HepG2 (cell line): ENCODE measurements at regions not wholly inside any gene's neighbourhood (a gene's known extent, or its start where the extent isn't known, plus 50 kb on each side); places are given as distances from the start of the nearest gene placed in this dataset.

ENCODE experiments used
- ATAC-seq: fragments of 200-7000 bp; cut with Tn5 transposase; 3 replicates; pipeline ENCODE4 v1.9.1; 2020; ENCODE audit warnings: mild to moderate bottlenecking, moderate library complexity
- BruUV-seq: library from RNA; stranded (reverse); fragments of 400-500 nt; replicated peaks from 2 replicates; lab custom pipeline; 2021; lab: Mats Ljungman, UMichigan
- CTCF ChIA-PET: fragments of 300-600 bp; formaldehyde crosslinking; extraction: SDS; loops from one replicate; lab custom pipeline; 2021; ENCODE audit warnings: low total read pairs, inconsistent platforms, low intra/inter-chr PET ratio; lab: Yijun Ruan, JAX
- POLR2A ChIA-PET: fragments of 350-600 bp; sonication (Branson Sonifier 250); formaldehyde crosslinking; loops from one replicate; lab custom pipeline; 2020; ENCODE audit warnings: antibody characterized with exemption, inconsistent platforms; lab: Yijun Ruan, JAX
- DNase-seq: peaks from one replicate; pipeline ENCODE4 v3.0.0-alpha.2; 2015; ENCODE audit warnings: low spot score
- FAIRE-seq: peaks from 3 replicates; lab custom pipeline; 2011; peaks lifted over from hg19 to GRCh38; lab: Jason Lieb, UNC
- H2AFZ ChIP-seq: one replicate; pipeline ENCODE4 v1.6.1; 2011; ENCODE audit warnings: low read length, inconsistent platforms
- H3K27ac ChIP-seq: fragments of 300-600 bp; 3 replicates; pipeline ENCODE4 v1.8.0; 2011; ENCODE audit warnings: mixed run types, mild to moderate bottlenecking, mixed read lengths, low read length, inconsistent platforms; ENCODE audit not compliant: insufficient read depth; ENCODE audit errors: extremely low read length
- H3K27me3 ChIP-seq, 2 experiments: fragments of 200-600 bp in 1 of 2; 2 replicates in 1 of 2; 3 replicates in 1 of 2; pipeline versions ENCODE4 v1.6.0 to v1.8.0; 2011; ENCODE audit warnings: low read length in 2 of 2, mild to moderate bottlenecking in 2 of 2, moderate library complexity in 2 of 2, inconsistent platforms in 1 of 2; ENCODE audit not compliant: insufficient read depth in 2 of 2, control insufficient read depth in 1 of 2
- H3K36me3 ChIP-seq, 2 experiments: fragments of 200-600 bp in 1 of 2; replicated peaks in 1 of 2; 2 replicates in 1 of 2; 3 replicates in 1 of 2; pipeline versions ENCODE4 v1.5.1 to v1.8.0; 2011; ENCODE audit warnings: low read length in 2 of 2, inconsistent platforms in 1 of 2; ENCODE audit not compliant: insufficient read depth in 2 of 2, control insufficient read depth in 1 of 2
- H3K4me1 ChIP-seq: 2 replicates; pipeline ENCODE4 v1.5.1; 2012; ENCODE audit warnings: low read length, inconsistent platforms; ENCODE audit not compliant: insufficient read depth
- H3K4me2 ChIP-seq: 2 replicates; pipeline ENCODE4 v1.6.0; 2011; ENCODE audit warnings: low read depth, low read length, inconsistent platforms
- H3K4me3 ChIP-seq, 3 experiments: fragments of 200-600 bp in 1 of 3; sonication (generic), shearing (Covaris generic) in 1 of 3; replicated peaks in 1 of 3; 2 replicates each; pipeline ENCODE4 v1.5.1; 2011 to 2016; ENCODE audit warnings: low read length in 3 of 3, inconsistent platforms in 2 of 3, low read depth in 2 of 3, mild to moderate bottlenecking in 2 of 3, control low read depth in 1 of 3, mixed read lengths in 1 of 3; ENCODE audit not compliant: insufficient read depth in 1 of 3
- H3K79me2 ChIP-seq: one replicate; pipeline ENCODE4 v1.6.1; 2011; ENCODE audit warnings: low read length, inconsistent platforms; ENCODE audit not compliant: insufficient read depth
- H3K9ac ChIP-seq: 2 replicates; pipeline ENCODE4 v1.6.0; 2011; ENCODE audit warnings: mild to moderate bottlenecking, low read depth, low read length, inconsistent platforms; ENCODE audit not compliant: insufficient read depth
- H3K9me3 ChIP-seq: 2 replicates; pipeline ENCODE4 v1.5.1; 2012; ENCODE audit warnings: mild to moderate bottlenecking, low read length
- H4K20me1 ChIP-seq: 2 replicates; pipeline ENCODE4 v1.6.0; 2011; ENCODE audit warnings: inconsistent platforms, mild to moderate bottlenecking, low read length, moderate library complexity; ENCODE audit not compliant: insufficient read depth
- ATAD3A ChIP-seq: sonication (generic); formaldehyde crosslinking; IDR thresholded peaks from 2 replicates; pipeline ENCODE4 v1.4.0; 2020; ENCODE audit warnings: missing genetic modification reagents
- CHCHD3 ChIP-seq: sonication (generic); formaldehyde crosslinking; IDR thresholded peaks from 2 replicates; pipeline ENCODE4 v1.8.0; 2022; ENCODE audit warnings: mild to moderate bottlenecking, missing genetic modification reagents, moderate library complexity
- CREB1 ChIP-seq, 2 experiments: fragments of 450-650 bp in 1 of 2; IDR thresholded peaks; 2 replicates each; pipeline ENCODE4 v1.6.1; 2016 to 2017; ENCODE audit warnings: control low read depth in 1 of 2, mild to moderate bottlenecking in 1 of 2, missing compliant biosample characterization in 1 of 2, missing genetic modification characterization in 1 of 2
- FOXM1 ChIP-seq: sonication (generic); formaldehyde crosslinking; IDR thresholded peaks from 2 replicates; pipeline ENCODE4 v1.5.0; 2020; ENCODE audit warnings: missing genetic modification reagents
- GATAD2A ChIP-seq: IDR thresholded peaks from 2 replicates; pipeline ENCODE4 v1.6.1; 2016
- GFI1 ChIP-seq: sonication (generic); formaldehyde crosslinking; IDR thresholded peaks from 2 replicates; pipeline ENCODE4 v1.5.0; 2020; ENCODE audit warnings: missing genetic modification reagents, mild to moderate bottlenecking, borderline replicate concordance
- GLI4 ChIP-seq: sonication (generic); formaldehyde crosslinking; IDR thresholded peaks from 2 replicates; pipeline ENCODE4 v1.5.1; 2020; ENCODE audit warnings: missing genetic modification reagents, mild to moderate bottlenecking, moderate library complexity, borderline replicate concordance
- HNRNPUL1 ChIP-seq: fragments of 200-400 bp; formaldehyde crosslinking; IDR thresholded peaks from 2 replicates; pipeline ENCODE4 v1.6.1; 2017; ENCODE audit warnings: low read depth, mild to moderate bottlenecking, low read length, moderate library complexity
- JUND ChIP-seq: sonication (generic); formaldehyde crosslinking; IDR thresholded peaks from 2 replicates; pipeline ENCODE4 v1.8.0; 2022; ENCODE audit warnings: mild to moderate bottlenecking, missing genetic modification reagents
- LCORL ChIP-seq, 2 experiments: fragments of 450-650 bp in 1 of 2; sonication (generic) in 1 of 2; formaldehyde crosslinking in 1 of 2; IDR thresholded peaks; 2 replicates each; pipeline versions ENCODE4 v1.5.0 to v1.6.1; 2017 to 2020; ENCODE audit warnings: antibody characterized with exemption in 1 of 2, missing genetic modification reagents in 1 of 2
- NFATC3 ChIP-seq: sonication (generic); formaldehyde crosslinking; IDR thresholded peaks from 2 replicates; pipeline ENCODE4 v1.5.1; 2020; ENCODE audit warnings: mild to moderate bottlenecking, missing genetic modification reagents
- RORA ChIP-seq: sonication (generic); formaldehyde crosslinking; IDR thresholded peaks from 2 replicates; pipeline ENCODE4 v1.5.0; 2020; ENCODE audit warnings: mild to moderate bottlenecking, missing genetic modification reagents, moderate library complexity
- SRF ChIP-seq: IDR thresholded peaks from 2 replicates; pipeline ENCODE4 v1.6.1; 2011; ENCODE audit warnings: mild to moderate bottlenecking, low read depth, low read length, moderate library complexity
- TBX2 ChIP-seq: sonication (generic); formaldehyde crosslinking; IDR thresholded peaks from 2 replicates; pipeline ENCODE4 v1.5.0; 2020; ENCODE audit warnings: missing genetic modification reagents, mild to moderate bottlenecking, borderline replicate concordance
- ZBTB3 ChIP-seq: sonication (generic); formaldehyde crosslinking; IDR thresholded peaks from 2 replicates; pipeline ENCODE4 v1.4.0; 2020; ENCODE audit warnings: low read depth, mild to moderate bottlenecking, moderate library complexity, missing genetic modification reagents, borderline replicate concordance
- ZNF615 ChIP-seq: sonication (generic); formaldehyde crosslinking; IDR thresholded peaks from 2 replicates; pipeline ENCODE4 v1.5.0; 2020; ENCODE audit warnings: mild to moderate bottlenecking, missing genetic modification reagents, borderline replicate concordance
- ZNF670 ChIP-seq: sonication (generic); formaldehyde crosslinking; IDR thresholded peaks from 2 replicates; pipeline ENCODE4 v1.8.0; 2022; ENCODE audit warnings: mild to moderate bottlenecking, missing genetic modification reagents, borderline replicate concordance
- ZNF776 ChIP-seq: sonication (generic); formaldehyde crosslinking; IDR thresholded peaks from 2 replicates; pipeline ENCODE4 v1.4.0; 2020; ENCODE audit warnings: mild to moderate bottlenecking, missing genetic modification reagents
- WGBS: methylation state at CpG from one replicate; pipeline ENCODE4 v1.1.6; 2017; ENCODE audit warnings: low lambda C conversion rate; 5-methylcytosine and 5-hydroxymethylcytosine counted together
- in situ Hi-C: cut with HindIII; loops from 2 replicates; pipeline ENCODE4 v1.10.0; 2017; ENCODE audit warnings: low pct_unique_long_range_greater_than_20kb; ENCODE audit not compliant: extremely low pct_ligation_motif_present
- intact Hi-C: fragments of 100-400 bp; cut with micrococcal nuclease; formaldehyde crosslinking; loops from one replicate; pipeline ENCODE4 v1.10.0; 2022; ENCODE audit not compliant: unreplicated experiment
- TF ChIP-seq, protein P1 (sequence below): IDR thresholded peaks from 2 replicates; pipeline ENCODE4 v1.6.1; 2018; ENCODE audit warnings: missing genetic modification reagents, mild to moderate bottlenecking, missing compliant biosample characterization

DNA sequence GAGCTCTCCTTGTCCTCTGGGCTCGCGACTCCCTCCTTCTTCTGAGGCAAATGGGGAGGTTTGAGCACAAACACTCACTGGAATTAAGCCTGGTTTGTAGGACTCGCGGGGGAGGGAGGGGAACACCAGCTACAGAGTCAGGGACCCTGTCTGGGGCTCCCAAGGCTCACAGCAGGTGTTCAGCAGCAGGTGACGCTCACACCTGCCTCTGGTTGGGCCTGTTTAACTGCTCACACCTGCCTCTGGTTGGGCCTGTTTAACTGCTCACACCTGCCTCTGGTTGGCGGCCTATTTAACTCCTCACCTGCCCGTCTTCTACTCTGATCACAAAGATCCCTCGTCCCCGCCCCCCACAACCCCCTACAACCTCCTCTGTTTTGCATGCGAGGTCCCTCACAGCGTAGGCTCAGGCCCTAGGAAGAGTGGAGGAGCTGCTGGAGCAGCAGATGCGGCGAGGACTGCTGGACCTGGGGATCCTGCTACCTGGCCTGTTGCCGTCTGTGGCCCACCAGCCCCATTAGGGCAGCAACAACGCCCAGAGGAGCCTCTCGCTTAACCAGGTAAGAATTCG lies 181.9 kb downstream of the ERMARD start:
- Histone ChIP-seq H3K9ac (no peak overlapping the region), H3K4me1 (peaks cover 4% of the 10 kb centered on the region; the same call in 1 of the 2 replicates), H3K27ac (no peak overlapping the region), H2AFZ (no peak overlapping the region), H3K9me3 (peaks cover 7% of the 10 kb centered on the region; the same call in 1 of the 2 replicates), H3K27me3 (peaks cover 22 to 60% of the 10 kb centered on the region in 2 experiments), H3K4me2 (no peak overlapping the region), H4K20me1 (no peaks in the 10 kb centered on the region), H3K36me3 (no peaks in the 10 kb centered on the region), H3K4me3 (no peak overlapping the region), H3K79me2 (no peaks in the 10 kb centered on the region)
- intact Hi-C loops (no loop called here), in situ Hi-C loops (no loop called here)
- ATAC-seq (no peak), FAIRE-seq (no peak), DNase-seq (no peak)
- no TSS peak for BruUV-seq
- POLR2A ChIA-PET, result no interaction called here
- TF ChIP-seq LCORL (IDR thresholded peaks at IDR 0.05) (no peak), LCORL (CRISPR knock-in tag; IDR thresholded peaks at IDR 0.05) (no peak), GATAD2A (no peak), ZBTB3 (CRISPR knock-in tag) (no peak), GFI1 (CRISPR knock-in tag) (no peak)
- TF ChIP-seq, protein P1, sequence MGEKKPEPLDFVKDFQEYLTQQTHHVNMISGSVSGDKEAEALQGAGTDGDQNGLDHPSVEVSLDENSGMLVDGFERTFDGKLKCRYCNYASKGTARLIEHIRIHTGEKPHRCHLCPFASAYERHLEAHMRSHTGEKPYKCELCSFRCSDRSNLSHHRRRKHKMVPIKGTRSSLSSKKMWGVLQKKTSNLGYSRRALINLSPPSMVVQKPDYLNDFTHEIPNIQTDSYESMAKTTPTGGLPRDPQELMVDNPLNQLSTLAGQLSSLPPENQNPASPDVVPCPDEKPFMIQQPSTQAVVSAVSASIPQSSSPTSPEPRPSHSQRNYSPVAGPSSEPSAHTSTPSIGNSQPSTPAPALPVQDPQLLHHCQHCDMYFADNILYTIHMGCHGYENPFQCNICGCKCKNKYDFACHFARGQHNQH (CRISPR knock-in tag), result no peak
- CTCF ChIA-PET, result no interaction called here
- 43% methylated on average over 16 of the region's 17 CpGs for WGBS

DNA sequence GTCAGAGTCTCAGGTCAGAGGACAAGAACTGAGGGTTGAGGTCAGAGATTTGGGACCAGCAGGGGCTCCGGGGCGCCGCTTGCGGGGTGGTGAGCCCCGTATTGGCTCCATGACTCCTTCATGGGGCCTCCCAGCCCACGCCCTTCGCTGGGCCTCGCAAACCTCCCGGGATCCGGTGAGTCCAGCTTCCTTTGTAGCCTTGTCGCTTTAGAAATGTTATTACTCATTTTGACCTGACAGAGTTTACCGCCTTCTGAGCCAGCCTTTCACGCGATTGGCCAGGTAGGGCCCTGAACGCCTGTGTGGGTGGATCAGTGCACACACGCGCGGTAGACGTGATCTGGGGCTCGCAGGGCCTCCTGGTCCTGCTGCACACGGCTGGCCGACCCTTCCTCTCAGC lies 181.1 kb downstream of the ERMARD start:
- Histone ChIP-seq H3K27ac (no peak overlapping the region), H3K27me3 (peaks cover 17 to 53% of the 10 kb centered on the region in 2 experiments), H3K4me2 (no peak overlapping the region), H3K36me3 (no peaks in the 10 kb centered on the region), H3K9ac (no peak overlapping the region), H3K4me1 (peaks cover 4% of the 10 kb centered on the region; the same call in 1 of the 2 replicates), H4K20me1 (no peaks in the 10 kb centered on the region), H2AFZ (no peak overlapping the region), H3K9me3 (peaks cover 7% of the 10 kb centered on the region; the same call in 1 of the 2 replicates), H3K79me2 (no peaks in the 10 kb centered on the region), H3K4me3 (no peak overlapping the region)
- no TSS peak for BruUV-seq
- DNase-seq (no peak), FAIRE-seq (no peak), ATAC-seq (no peak)
- intact Hi-C loops (no loop called here), in situ Hi-C loops (no loop called here)
- WGBS, result 55% methylated on average over 17 of the region's 22 CpGs
- ChIA-PET CTCF (no interaction called here), POLR2A (no interaction called here)
- TF ChIP-seq ZNF776 (CRISPR knock-in tag) (no peak), NFATC3 (CRISPR knock-in tag) (no peak), HNRNPUL1 (no peak), FOXM1 (CRISPR knock-in tag) (no peak), ATAD3A (CRISPR knock-in tag) (no peak), SRF (no peak), CHCHD3 (no peak), RORA (no peak), ZNF615 (CRISPR knock-in tag) (no peak), TBX2 (CRISPR knock-in tag) (no peak), ZNF670 (CRISPR knock-in tag) (no peak), GLI4 (CRISPR knock-in tag) (no peak), JUND (CRISPR knock-in tag) (no peak), CREB1 (IDR thresholded peaks at IDR 0.05) (no peak), CREB1 (CRISPR knock-in tag; IDR thresholded peaks at IDR 0.05) (no peak)
